K562 (cell line): ENCODE measurements at regions not wholly inside any gene's neighbourhood (a gene's known extent, or its start where the extent isn't known, plus 50 kb on each side); places are given as distances from the start of the nearest gene placed in this dataset.

Source experiments
- ATAC-seq: fragments of 200-7000 bp; cut with Tn5 transposase; 3 replicates; pipeline ENCODE4 v1.9.1; 2020; ENCODE audit warnings: moderate library complexity
- BruUV-seq: library from RNA; stranded (reverse); fragments of 400-500 nt; replicated peaks from 2 replicates; lab custom pipeline; 2021; lab: Mats Ljungman, UMichigan
- CTCF ChIA-PET: fragments of 300-600 bp; formaldehyde crosslinking; extraction: SDS; loops from one replicate; lab custom pipeline; 2021; ENCODE audit warnings: low intra/inter-chr PET ratio; lab: Yijun Ruan, JAX
- POLR2A ChIA-PET: fragments of 300-600, 350-650 bp; sonication (Branson Sonifier 250); formaldehyde crosslinking; extraction: SDS; loops from one replicate; lab custom pipeline; 2021; ENCODE audit warnings: antibody characterized with exemption, inconsistent platforms; lab: Yijun Ruan, JAX
- DNase-seq, 4 experiments: peaks; one replicate each; pipeline versions ENCODE4 v3.0.0 to v3.0.0-alpha.2; 2011 to 2018; ENCODE audit warnings: low spot score in 3 of 4, mixed read lengths in 3 of 4; ENCODE audit errors: extremely low read depth in 1 of 4
- FAIRE-seq: peaks from 2 replicates; lab custom pipeline; 2011; peaks lifted over from hg19 to GRCh38; lab: Jason Lieb, UNC
- H2AFZ ChIP-seq: 2 replicates; pipeline ENCODE4 v1.6.0; 2011; ENCODE audit warnings: low read depth, low read length, control low read depth, inconsistent platforms
- H3K27ac ChIP-seq: fragments of 200-600 bp; 3 replicates; pipeline ENCODE4 v1.8.0; 2011; ENCODE audit warnings: low read depth, mild to moderate bottlenecking, control low read depth, inconsistent platforms, low read length, moderate library complexity, mixed read lengths; ENCODE audit errors: extremely low read depth
- H3K27me3 ChIP-seq, 2 experiments: fragments of 300-600 bp in 1 of 2; 2 replicates in 1 of 2; 3 replicates in 1 of 2; pipeline versions ENCODE4 v1.6.0 to v1.8.0; 2011; ENCODE audit warnings: inconsistent platforms in 2 of 2, low read length in 2 of 2, mild to moderate bottlenecking in 1 of 2, mixed read lengths in 1 of 2, moderate library complexity in 1 of 2; ENCODE audit not compliant: control insufficient read depth in 2 of 2, insufficient read depth in 2 of 2
- H3K36me3 ChIP-seq: fragments of 300-600 bp; 3 replicates; pipeline ENCODE4 v1.8.0; 2011; ENCODE audit warnings: mild to moderate bottlenecking, low read length, inconsistent platforms; ENCODE audit not compliant: control insufficient read depth, insufficient read depth
- H3K4me1 ChIP-seq, 2 experiments: fragments of 200-600 bp in 1 of 2; replicated peaks in 1 of 2; 2 replicates in 1 of 2; 3 replicates in 1 of 2; pipeline versions ENCODE4 v1.5.1 to v1.8.0; 2011; ENCODE audit warnings: inconsistent platforms in 2 of 2, low read length in 2 of 2, mild to moderate bottlenecking in 1 of 2, mixed read lengths in 1 of 2, moderate library complexity in 1 of 2; ENCODE audit not compliant: control insufficient read depth in 2 of 2, insufficient read depth in 2 of 2
- H3K4me2 ChIP-seq: 2 replicates; pipeline ENCODE4 v1.6.1; 2011; ENCODE audit warnings: low read length, control low read depth, inconsistent platforms, mixed read lengths; ENCODE audit not compliant: insufficient read depth
- H3K4me3 ChIP-seq: fragments of 200-600 bp; sonication (generic), shearing (Covaris generic); 2 replicates; pipeline ENCODE4 v1.5.1; 2016; ENCODE audit warnings: control low read depth, inconsistent platforms
- H3K79me2 ChIP-seq: fragments of 200-600 bp; 3 replicates; pipeline ENCODE4 v1.8.0; 2011; ENCODE audit warnings: low read length, inconsistent platforms; ENCODE audit not compliant: control insufficient read depth, insufficient read depth
- H3K9ac ChIP-seq, 2 experiments: 2 replicates each; pipeline versions ENCODE4 v1.6.0 to v1.6.1; 2011; ENCODE audit warnings: low read depth in 2 of 2, low read length in 2 of 2, control low read depth in 1 of 2, inconsistent platforms in 1 of 2, mild to moderate bottlenecking in 1 of 2, mixed read lengths in 1 of 2; ENCODE audit not compliant: insufficient read depth in 1 of 2
- H3K9me1 ChIP-seq: one replicate; pipeline ENCODE4 v1.6.0; 2011; ENCODE audit warnings: inconsistent platforms, mild to moderate bottlenecking, low read length, moderate library complexity; ENCODE audit not compliant: control insufficient read depth, insufficient read depth
- H3K9me3 ChIP-seq: replicated peaks from 2 replicates; pipeline ENCODE4 v1.5.1; 2011; ENCODE audit warnings: low read depth, low read length, inconsistent platforms; ENCODE audit not compliant: control insufficient read depth, insufficient read depth
- H4K20me1 ChIP-seq: replicated peaks from 2 replicates; pipeline ENCODE4 v1.6.1; 2011; ENCODE audit warnings: low read length, inconsistent platforms, mixed read lengths; ENCODE audit not compliant: control insufficient read depth, insufficient read depth
- CBFA2T2 ChIP-seq: fragments of 450-650 bp; conservative IDR thresholded peaks from 2 replicates; pipeline ENCODE4 v1.6.1; 2017; ENCODE audit warnings: mild to moderate bottlenecking
- CREB1 ChIP-seq, 2 experiments: sonication (generic) in 1 of 2; formaldehyde crosslinking in 1 of 2; IDR thresholded peaks; 2 replicates each; pipeline versions ENCODE4 v1.6.1 to v1.8.0; 2012 to 2022; ENCODE audit warnings: inconsistent platforms in 1 of 2, mild to moderate bottlenecking in 1 of 2, missing genetic modification reagents in 1 of 2, moderate library complexity in 1 of 2
- HDAC3 ChIP-seq: fragments of 450-650 bp; IDR thresholded peaks from 2 replicates; pipeline ENCODE4 v1.6.1; 2018; ENCODE audit warnings: borderline replicate concordance, mild to moderate bottlenecking, moderate library complexity; ENCODE audit not compliant: partially characterized antibody
- HLTF ChIP-seq: fragments of 450-650 bp; IDR thresholded peaks from 2 replicates; pipeline ENCODE4 v1.6.1; 2016
- POLR2AphosphoS2 ChIP-seq: IDR thresholded peaks from 2 replicates; pipeline ENCODE4 v1.6.1; 2012; ENCODE audit warnings: low read length, improper control_type of control experiment
- SMARCA5 ChIP-seq: fragments of 450-650 bp; IDR thresholded peaks from 2 replicates; pipeline ENCODE4 v1.6.1; 2016
- ZFP36 ChIP-seq: fragments of 150-350 bp; IDR thresholded peaks from 2 replicates; pipeline ENCODE4 v1.6.1; 2018; ENCODE audit warnings: low read length, low read depth; ENCODE audit not compliant: partially characterized antibody
- ZKSCAN1 ChIP-seq: fragments of 150-350 bp; IDR thresholded peaks from 2 replicates; pipeline ENCODE4 v1.6.1; 2016; ENCODE audit warnings: low read depth, low read length
- WGBS: fragments of 100-300 bp; shearing (Covaris generic); methylation state at CpG from one replicate; pipeline ENCODE4 v1.1.6; 2016; ENCODE audit warnings: low coverage, mixed read lengths; ENCODE audit not compliant: insufficient coverage; ENCODE audit errors: missing lambda C conversion rate; 5-methylcytosine and 5-hydroxymethylcytosine counted together
- in situ Hi-C: fragments of 300-500 bp; cut with MboI; formaldehyde crosslinking; loops from 4 replicates; pipeline ENCODE4 v1.15.0; 2018; ENCODE audit warnings: inconsistent platforms, mixed read lengths
- intact Hi-C: fragments of 100-400 bp; cut with micrococcal nuclease; formaldehyde crosslinking; loops from 2 replicates; pipeline ENCODE4 v1.14.2; 2022
- TF ChIP-seq, protein P1 (sequence below): fragments of 450-650 bp; formaldehyde crosslinking; IDR thresholded peaks from 2 replicates; pipeline ENCODE4 v1.4.0; 2020; ENCODE audit warnings: mild to moderate bottlenecking
- TF ChIP-seq, protein P2 (sequence below), 2 experiments: fragments of 450-650 bp; IDR thresholded peaks; 2 replicates each; pipeline ENCODE4 v1.6.1; 2018; ENCODE audit warnings: mild to moderate bottlenecking in 2 of 2, low read depth in 1 of 2; ENCODE audit not compliant: partially characterized antibody in 2 of 2
- TF ChIP-seq, protein P3 (sequence below): fragments of 250-450 bp; sonication (Bioruptor Pico); IDR thresholded peaks from 2 replicates; pipeline ENCODE4 v1.8.0; 2021; ENCODE audit warnings: borderline replicate concordance, mild to moderate bottlenecking, moderate library complexity; ENCODE audit not compliant: poor library complexity, severe bottlenecking

DNA sequence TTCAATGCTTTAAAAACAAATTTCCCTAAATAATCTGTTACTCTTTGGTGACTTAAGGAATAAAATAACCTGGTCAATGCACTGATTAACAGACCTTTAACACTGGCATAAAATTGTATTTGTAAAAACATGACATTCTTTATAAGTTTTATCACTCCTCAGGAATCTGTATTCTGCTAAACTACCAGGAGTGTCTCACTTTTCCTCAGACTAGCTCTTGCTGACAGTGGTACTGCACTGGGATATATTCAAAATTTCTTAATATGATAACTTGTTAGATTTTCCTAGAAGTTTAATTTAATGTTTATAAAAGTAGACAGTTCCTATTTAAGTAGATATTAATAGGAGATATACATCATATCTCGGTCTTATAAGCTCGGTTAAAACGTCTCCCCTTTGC is 363.4 kb upstream of the ARHGEF26 start:
- DNase-seq (no peak), FAIRE-seq (no peak), ATAC-seq (no peak)
- Histone ChIP-seq H3K9me3 (no peaks in the 10 kb centered on the region), H4K20me1 (no peaks in the 10 kb centered on the region), H3K27ac (no peak overlapping the region), H3K36me3 (no peaks in the 10 kb centered on the region), H3K4me2 (no peak overlapping the region), H3K27me3 (no peaks in the 10 kb centered on the region), H3K79me2 (no peaks in the 10 kb centered on the region), H3K9ac (no peak overlapping the region), H2AFZ (no peak overlapping the region), H3K9me1 (no peaks in the 10 kb centered on the region), H3K4me1 (no peaks in the 10 kb centered on the region), H3K4me3 (no peak overlapping the region)
- no peak for TF ChIP-seq CREB1 (IDR thresholded peaks at IDR 0.05)
- no peak for TF ChIP-seq CREB1 (CRISPR knock-in tag; IDR thresholded peaks at IDR 0.05)
- TF ChIP-seq, protein P1, sequence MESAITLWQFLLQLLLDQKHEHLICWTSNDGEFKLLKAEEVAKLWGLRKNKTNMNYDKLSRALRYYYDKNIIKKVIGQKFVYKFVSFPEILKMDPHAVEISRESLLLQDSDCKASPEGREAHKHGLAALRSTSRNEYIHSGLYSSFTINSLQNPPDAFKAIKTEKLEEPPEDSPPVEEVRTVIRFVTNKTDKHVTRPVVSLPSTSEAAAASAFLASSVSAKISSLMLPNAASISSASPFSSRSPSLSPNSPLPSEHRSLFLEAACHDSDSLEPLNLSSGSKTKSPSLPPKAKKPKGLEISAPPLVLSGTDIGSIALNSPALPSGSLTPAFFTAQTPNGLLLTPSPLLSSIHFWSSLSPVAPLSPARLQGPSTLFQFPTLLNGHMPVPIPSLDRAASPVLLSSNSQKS (CRISPR knock-in tag), result no peak
- TF ChIP-seq HLTF, result no peak
- TF ChIP-seq HDAC3, result no peak
- no peak for TF ChIP-seq POLR2AphosphoS2
- TF ChIP-seq SMARCA5, result no peak
- TF ChIP-seq, protein P2, sequence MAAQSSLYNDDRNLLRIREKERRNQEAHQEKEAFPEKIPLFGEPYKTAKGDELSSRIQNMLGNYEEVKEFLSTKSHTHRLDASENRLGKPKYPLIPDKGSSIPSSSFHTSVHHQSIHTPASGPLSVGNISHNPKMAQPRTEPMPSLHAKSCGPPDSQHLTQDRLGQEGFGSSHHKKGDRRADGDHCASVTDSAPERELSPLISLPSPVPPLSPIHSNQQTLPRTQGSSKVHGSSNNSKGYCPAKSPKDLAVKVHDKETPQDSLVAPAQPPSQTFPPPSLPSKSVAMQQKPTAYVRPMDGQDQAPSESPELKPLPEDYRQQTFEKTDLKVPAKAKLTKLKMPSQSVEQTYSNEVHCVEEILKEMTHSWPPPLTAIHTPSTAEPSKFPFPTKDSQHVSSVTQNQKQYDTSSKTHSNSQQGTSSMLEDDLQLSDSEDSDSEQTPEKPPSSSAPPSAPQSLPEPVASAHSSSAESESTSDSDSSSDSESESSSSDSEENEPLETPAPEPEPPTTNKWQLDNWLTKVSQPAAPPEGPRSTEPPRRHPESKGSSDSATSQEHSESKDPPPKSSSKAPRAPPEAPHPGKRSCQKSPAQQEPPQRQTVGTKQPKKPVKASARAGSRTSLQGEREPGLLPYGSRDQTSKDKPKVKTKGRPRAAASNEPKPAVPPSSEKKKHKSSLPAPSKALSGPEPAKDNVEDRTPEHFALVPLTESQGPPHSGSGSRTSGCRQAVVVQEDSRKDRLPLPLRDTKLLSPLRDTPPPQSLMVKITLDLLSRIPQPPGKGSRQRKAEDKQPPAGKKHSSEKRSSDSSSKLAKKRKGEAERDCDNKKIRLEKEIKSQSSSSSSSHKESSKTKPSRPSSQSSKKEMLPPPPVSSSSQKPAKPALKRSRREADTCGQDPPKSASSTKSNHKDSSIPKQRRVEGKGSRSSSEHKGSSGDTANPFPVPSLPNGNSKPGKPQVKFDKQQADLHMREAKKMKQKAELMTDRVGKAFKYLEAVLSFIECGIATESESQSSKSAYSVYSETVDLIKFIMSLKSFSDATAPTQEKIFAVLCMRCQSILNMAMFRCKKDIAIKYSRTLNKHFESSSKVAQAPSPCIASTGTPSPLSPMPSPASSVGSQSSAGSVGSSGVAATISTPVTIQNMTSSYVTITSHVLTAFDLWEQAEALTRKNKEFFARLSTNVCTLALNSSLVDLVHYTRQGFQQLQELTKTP (IDR thresholded peaks at IDR 0.05; ENCODE audit: low read depth in 1 of 2, partially characterized antibody in 2 of 2), result no peak
- TF ChIP-seq, protein P3, sequence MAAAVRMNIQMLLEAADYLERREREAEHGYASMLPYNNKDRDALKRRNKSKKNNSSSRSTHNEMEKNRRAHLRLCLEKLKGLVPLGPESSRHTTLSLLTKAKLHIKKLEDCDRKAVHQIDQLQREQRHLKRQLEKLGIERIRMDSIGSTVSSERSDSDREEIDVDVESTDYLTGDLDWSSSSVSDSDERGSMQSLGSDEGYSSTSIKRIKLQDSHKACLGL, result no peak
- TF ChIP-seq CBFA2T2, result no peak
- TF ChIP-seq ZFP36, result no peak
- TF ChIP-seq ZKSCAN1, result no peak
- WGBS, result 0% methylated on average over 3 of the region's 3 CpGs
- in situ Hi-C loops, result no loop called here
- BruUV-seq, result no TSS peak
- ChIA-PET CTCF (no interaction called here), POLR2A (no interaction called here)
- intact Hi-C loops, result no loop called here
